ENCODE measurements at regions not wholly inside any gene's neighbourhood (a gene's known extent, or its start where the extent isn't known, plus 50 kb on each side); places are given as distances from the start of the nearest gene placed in this dataset.
"Not testable (repeated sequence)": the region's sequence is repeated elsewhere in the genome, so short reads cannot be mapped to it uniquely, and the experiment has no call there.

- no peak for DNase-seq (ENCODE audit: low read depth, low spot score)
- no peak overlapping the region for H3K4me3 ChIP-seq (ENCODE audit: low read length)
These were observed 854.1 kb downstream of the TBC1D22A start for GRCh38 chr22:47616396-47617020.

GRCh38 chr22:47615051-47615450 is 852.6 kb downstream of the TBC1D22A start:
- no peak for DNase-seq (ENCODE audit: low read depth, low spot score)
- no peak overlapping the region for H3K4me3 ChIP-seq (ENCODE audit: low read length)

GRCh38 chr22:47613606-47614350 is 851.3 kb downstream of the TBC1D22A start:
- H3K4me3 ChIP-seq (ENCODE audit: low read length) = no peak overlapping the region
- DNase-seq (ENCODE audit: low read depth, low spot score) = no peak

- H3K4me3 ChIP-seq (ENCODE audit: low read length); DNase-seq (ENCODE audit: low read depth, low spot score): not testable (repeated sequence)
These were observed 850.7 kb downstream of the TBC1D22A start for GRCh38 chr22:47613181-47613580.

- no peak for DNase-seq (ENCODE audit: low read depth, low spot score)
- H3K4me3 ChIP-seq (ENCODE audit: low read length) = no peak overlapping the region
These were observed 850.0 kb downstream of the TBC1D22A start for GRCh38 chr22:47612311-47612910.

GRCh38 chr22:47610764-47611163 is 848.3 kb downstream of the TBC1D22A start:
- no peak for DNase-seq (ENCODE audit: low read depth, low spot score)
- no peak overlapping the region for H3K4me3 ChIP-seq (ENCODE audit: low read length)

- DNase-seq (ENCODE audit: low read depth, low spot score) = no peak
- no peak overlapping the region for H3K4me3 ChIP-seq (ENCODE audit: low read length)
These were observed 847.8 kb downstream of the TBC1D22A start for GRCh38 chr22:47610281-47610680.

- no peak overlapping the region for H3K4me3 ChIP-seq (ENCODE audit: low read length)
- no peak for DNase-seq (ENCODE audit: low read depth, low spot score)
These were observed 847.2 kb downstream of the TBC1D22A start for GRCh38 chr22:47609653-47610052.

- no peak for DNase-seq (ENCODE audit: low read depth, low spot score)
These were observed 846.0 kb downstream of the TBC1D22A start for GRCh38 chr22:47608421-47608820.

GRCh38 chr22:47607486-47607885 is 845.0 kb downstream of the TBC1D22A start:
- DNase-seq (ENCODE audit: low read depth, low spot score) = no peak
- no peak overlapping the region for H3K4me3 ChIP-seq (ENCODE audit: low read length)

More at GRCh38 chr22:47608421-47608820, 846.0 kb downstream of the TBC1D22A start:
- H3K4me3 ChIP-seq (ENCODE audit: low read length) = no peak overlapping the region

- DNase-seq (ENCODE audit: low read depth, low spot score) = no peak
- H3K4me3 ChIP-seq (ENCODE audit: low read length) = no peak overlapping the region
These were observed 844.0 kb downstream of the TBC1D22A start for GRCh38 chr22:47606426-47606825.

- H3K4me3 ChIP-seq (ENCODE audit: low read length) = no peak overlapping the region
- no peak for DNase-seq (ENCODE audit: low read depth, low spot score)
These were observed 843.4 kb downstream of the TBC1D22A start for GRCh38 chr22:47605886-47606285.

- no peak overlapping the region for H3K4me3 ChIP-seq (ENCODE audit: low read length)
- no peak for DNase-seq (ENCODE audit: low read depth, low spot score)
These were observed 843.0 kb downstream of the TBC1D22A start for GRCh38 chr22:47605441-47605840.

GRCh38 chr22:47604563-47604962 is 842.1 kb downstream of the TBC1D22A start:
- DNase-seq (ENCODE audit: low read depth, low spot score) = no peak
- no peak overlapping the region for H3K4me3 ChIP-seq (ENCODE audit: low read length)

GRCh38 chr22:47602732-47603131 is 840.3 kb downstream of the TBC1D22A start:
- no peak overlapping the region for H3K4me3 ChIP-seq (ENCODE audit: low read length)
- no peak for DNase-seq (ENCODE audit: low read depth, low spot score)

- DNase-seq (ENCODE audit: low read depth, low spot score) = no peak
These were observed 839.2 kb downstream of the TBC1D22A start for GRCh38 chr22:47601666-47602065.

GRCh38 chr22:47600791-47601625 is 838.6 kb downstream of the TBC1D22A start:
- H3K4me3 ChIP-seq (ENCODE audit: low read length) = no peak overlapping the region
- no peak for DNase-seq (ENCODE audit: low read depth, low spot score)

More at GRCh38 chr22:47601666-47602065, 839.2 kb downstream of the TBC1D22A start:
- H3K4me3 ChIP-seq (ENCODE audit: low read length) = no peak overlapping the region

- DNase-seq (ENCODE audit: low read depth, low spot score) = no peak
- H3K4me3 ChIP-seq (ENCODE audit: low read length) = no peak overlapping the region
These were observed 837.8 kb downstream of the TBC1D22A start for GRCh38 chr22:47600281-47600680.

- H3K4me3 ChIP-seq (ENCODE audit: low read length) = no peak overlapping the region
- DNase-seq (ENCODE audit: low read depth, low spot score) = no peak
These were observed 837.3 kb downstream of the TBC1D22A start for GRCh38 chr22:47599753-47600152.

All from Jurkat, Clone E6-1 (cell line).